VCaP (cell line): ENCODE measurements at regions not wholly inside any gene's neighbourhood (a gene's known extent, or its start where the extent isn't known, plus 50 kb on each side); places are given as distances from the start of the nearest gene placed in this dataset.

Source experiments
- H3K27ac ChIP-seq: fragments of 450-650 bp; 2 replicates; pipeline ENCODE4 v1.5.1; 2017
- CTCF ChIP-seq: fragments of 450-650 bp; conservative IDR thresholded peaks from 2 replicates; pipeline ENCODE4 v1.5.1; 2017; ENCODE audit warnings: mild to moderate bottlenecking, moderate library complexity

- H3K27ac ChIP-seq: no peak overlapping the region
- no peak for TF ChIP-seq CTCF
These were observed 71.2 kb upstream of the SNRK start for GRCh38 chr3:43215138-43215537.

DNA sequence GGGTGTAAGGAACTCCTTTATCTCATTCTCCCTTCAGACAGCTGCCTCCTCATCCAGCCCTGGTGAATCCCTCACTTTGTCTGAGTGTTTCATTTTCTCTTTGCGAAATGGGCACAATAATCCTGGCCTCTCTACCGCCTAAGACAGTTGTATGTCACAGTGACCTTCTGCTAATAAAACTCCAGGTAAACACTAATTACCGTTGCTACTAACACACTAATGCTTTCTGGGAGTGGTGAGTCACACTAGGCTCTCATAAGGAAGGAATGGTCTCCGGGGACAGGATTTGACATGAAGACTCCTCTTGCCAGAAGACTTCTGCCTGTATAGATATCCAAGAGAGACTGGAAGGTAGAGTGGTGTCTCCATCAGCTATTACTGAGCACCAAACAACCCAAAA, 71.7 kb upstream of the SNRK start:
- no peak for TF ChIP-seq CTCF
- H3K27ac ChIP-seq: no peak overlapping the region

GRCh38 chr3:43213631-43214030, 72.7 kb upstream of the SNRK start:
- TF ChIP-seq CTCF: no peak
- H3K27ac ChIP-seq: no peak overlapping the region

DNA sequence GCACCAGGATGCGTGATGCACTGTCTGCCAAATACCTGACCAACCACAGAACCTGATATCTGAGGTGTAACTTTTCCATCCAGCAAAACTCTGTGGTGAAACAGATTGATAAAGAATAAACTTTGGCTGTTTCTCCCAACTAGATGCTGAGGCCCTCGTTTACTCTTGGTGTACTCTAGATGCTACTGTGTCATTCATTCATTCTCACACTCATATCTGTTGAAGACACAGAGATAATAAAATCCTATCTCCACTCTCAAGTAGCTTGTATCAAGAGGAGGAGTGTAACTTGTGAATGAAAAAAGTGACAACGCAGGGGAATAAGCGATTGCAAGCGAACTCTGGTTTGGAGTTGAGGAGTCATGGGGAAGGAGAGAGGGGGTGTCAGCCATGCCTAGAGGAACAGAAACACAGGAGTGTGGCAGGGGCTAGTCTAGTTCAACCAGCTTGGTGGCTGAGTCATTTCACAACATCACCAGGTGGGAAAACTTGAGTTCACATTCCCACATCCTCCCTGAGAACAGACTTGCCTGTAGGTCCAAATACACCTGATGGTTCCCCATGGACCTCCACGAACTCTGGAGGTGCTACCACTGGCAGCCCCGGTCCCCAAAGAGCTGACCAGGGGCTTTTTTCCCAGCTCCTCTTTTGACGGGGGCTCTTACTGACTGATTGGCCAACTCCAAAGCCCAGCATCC, 73.3 kb upstream of the SNRK start:
- no peak overlapping the region for H3K27ac ChIP-seq
- no peak for TF ChIP-seq CTCF

GRCh38 chr3:43211681-43212080, 74.7 kb upstream of the SNRK start:
- TF ChIP-seq CTCF: no peak
- H3K27ac ChIP-seq: no peak overlapping the region

DNA sequence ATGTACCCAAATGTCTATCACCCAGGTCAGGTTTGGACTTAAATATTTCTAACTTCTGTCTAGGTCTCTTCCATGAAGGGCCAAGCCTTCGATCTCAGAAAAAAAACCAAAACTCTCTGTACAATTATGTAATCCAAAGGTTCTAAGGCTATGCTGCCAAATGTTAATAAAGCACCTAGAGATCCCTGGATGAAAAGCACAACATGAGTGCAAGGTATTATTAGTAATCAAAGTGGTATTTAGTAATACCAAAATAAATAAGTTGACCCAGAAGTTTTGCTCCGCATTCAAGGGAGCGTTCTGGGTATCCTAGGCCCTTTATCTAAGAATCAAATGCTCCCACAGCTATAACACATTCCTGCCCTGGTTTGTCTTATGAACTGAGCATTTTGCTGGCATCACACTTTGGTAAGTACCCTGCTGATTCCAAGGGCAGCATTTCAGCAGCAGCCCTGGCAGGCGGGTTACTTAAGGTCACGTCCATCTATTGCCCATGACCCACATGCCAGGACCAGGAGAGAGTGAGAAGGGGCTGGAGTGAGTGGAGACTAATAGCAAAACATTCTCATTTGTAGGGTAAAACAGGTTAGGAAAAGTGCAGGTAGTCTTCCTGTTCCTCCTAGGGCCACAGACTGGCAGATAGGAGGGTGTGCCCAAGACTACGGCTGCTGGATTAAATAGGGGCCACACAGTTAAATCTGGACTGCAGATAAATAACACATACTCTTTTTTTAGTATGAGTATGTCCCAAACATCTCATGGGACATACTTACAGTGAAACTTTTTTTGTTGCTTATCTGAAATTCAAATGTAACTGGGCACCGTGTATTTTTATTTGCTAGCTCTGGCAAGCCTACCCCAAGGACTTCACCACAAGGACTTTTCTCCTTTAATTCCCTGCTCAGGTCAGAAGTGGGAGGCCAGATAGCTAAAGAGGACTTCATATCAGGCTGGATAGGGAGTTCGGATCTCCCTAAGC, 76.0 kb upstream of the SNRK start:
- TF ChIP-seq CTCF: no peak

DNA sequence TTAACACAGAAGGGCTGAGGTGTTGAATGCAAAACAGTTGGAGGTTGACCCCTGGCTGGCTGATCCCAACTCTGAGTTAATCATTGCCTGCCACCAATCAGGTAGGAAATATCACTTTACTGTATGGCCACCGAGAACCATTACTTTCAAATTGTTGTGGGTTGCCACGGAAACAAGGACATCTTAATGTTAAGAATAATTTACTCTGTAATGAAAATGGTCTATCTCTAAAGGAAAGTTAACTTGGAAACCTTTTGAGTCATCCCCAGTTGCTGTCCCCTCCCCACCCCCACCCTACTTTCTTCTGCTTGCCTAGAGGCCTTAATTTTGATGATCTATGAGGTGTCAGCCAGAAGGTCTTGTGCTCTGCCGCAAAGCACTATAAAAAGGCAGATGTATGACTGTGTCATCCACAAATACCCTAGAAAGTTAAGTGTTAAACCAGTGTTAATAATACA, 78.7 kb upstream of the SNRK start:
- no peak overlapping the region for H3K27ac ChIP-seq
- no peak for TF ChIP-seq CTCF

More for the DNA sequence above, 76.0 kb upstream of the SNRK start:
- no peak overlapping the region for H3K27ac ChIP-seq
